GM12892 (cell line): ENCODE measurements at regions not wholly inside any gene's neighbourhood (a gene's known extent, or its start where the extent isn't known, plus 50 kb on each side); places are given as distances from the start of the nearest gene placed in this dataset.

Source experiments
- POLR2A ChIP-seq: IDR thresholded peaks from 2 replicates; pipeline ENCODE4 v1.6.1; 2011; ENCODE audit warnings: low read depth, low read length, control low read depth
- POLR2AphosphoS5 ChIP-seq: IDR thresholded peaks from 2 replicates; pipeline ENCODE4 v1.6.1; 2011; ENCODE audit warnings: low read depth, low read length, control low read depth
- TAF1 ChIP-seq: IDR thresholded peaks from 2 replicates; pipeline ENCODE4 v1.6.1; 2011; ENCODE audit warnings: low read depth, mild to moderate bottlenecking, control low read depth, low read length, borderline replicate concordance

GRCh38 chr19:28956961-28957360 lies 256.0 kb downstream of the UQCRFS1 start:
- TF ChIP-seq TAF1 (no peak), POLR2AphosphoS5 (no peak), POLR2A (no peak)
